ENCODE measurements at regions not wholly inside any gene's neighbourhood (a gene's known extent, or its start where the extent isn't known, plus 50 kb on each side); places are given as distances from the start of the nearest gene placed in this dataset.

DNA sequence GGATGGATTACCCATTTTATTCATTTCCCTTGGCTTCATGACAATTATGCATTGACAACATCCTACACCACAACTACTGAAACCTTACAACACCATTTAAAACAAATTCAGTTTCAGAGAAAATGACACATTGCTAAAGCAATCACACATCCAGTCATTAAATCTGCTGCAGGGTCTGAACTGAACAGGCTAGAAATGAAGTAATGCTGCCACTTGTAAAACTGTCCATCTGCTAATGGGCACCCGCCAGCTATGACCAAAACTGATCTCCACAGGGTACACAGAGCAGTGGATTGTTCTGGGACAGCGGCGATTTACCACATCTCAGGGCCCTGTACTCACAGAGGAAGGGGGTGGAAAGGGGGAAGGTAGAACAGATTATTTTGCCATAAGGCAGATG, 172.9 kb upstream of the FBXL4 start:
- POLR2A ChIA-PET, result interaction anchor here (1.4 kb wide), 1 partner anchor 140 kb away, joined by 4 read pairs; no protein-coding TSS in a partner anchor
- no peaks in the 10 kb centered on the region for H3K9me2 ChIP-seq (ENCODE audit: insufficient read depth, low read length)
- peaks cover 3% of the 10 kb centered on the region for H3K4me1 ChIP-seq (ENCODE audit: insufficient read depth, low read length, poor library complexity, severe bottlenecking)
- BruUV-seq (replicated peaks), result no TSS peak
- H2AFZ ChIP-seq (ENCODE audit: low read length), result no peak overlapping the region
- no peaks in the 10 kb centered on the region for H3K9me3 ChIP-seq (ENCODE audit: low read length)
- DNase-seq (ENCODE audit: low spot score), result no peak
- H4K20me1 ChIP-seq (ENCODE audit: insufficient read depth, low read length), result no peaks in the 10 kb centered on the region
- intact Hi-C loops (cut with micrococcal nuclease; ENCODE audit: unreplicated experiment), result no loop called here
- no peaks in the 10 kb centered on the region for H3K79me2 ChIP-seq (ENCODE audit: insufficient read depth, low read depth, low read length)
- no peak overlapping the region for H3K4me3 ChIP-seq (ENCODE audit: low read depth, low read length, poor library complexity, severe bottlenecking)
- CTCF ChIA-PET (ENCODE audit: unreplicated experiment), result no interaction called here
- no peaks in the 10 kb centered on the region for H3K36me3 ChIP-seq (ENCODE audit: insufficient read depth, low read length)
- no peak overlapping the region for H3K4me2 ChIP-seq (ENCODE audit: low read length)
- H3K27ac ChIP-seq (ENCODE audit: low read depth, low read length, poor library complexity, severe bottlenecking), result no peak overlapping the region
- no peak for TF ChIP-seq EZH2phosphoT487 (IDR thresholded peaks at IDR 0.05; ENCODE audit: borderline replicate concordance, low read depth, low read length)
- TF ChIP-seq, protein P1, sequence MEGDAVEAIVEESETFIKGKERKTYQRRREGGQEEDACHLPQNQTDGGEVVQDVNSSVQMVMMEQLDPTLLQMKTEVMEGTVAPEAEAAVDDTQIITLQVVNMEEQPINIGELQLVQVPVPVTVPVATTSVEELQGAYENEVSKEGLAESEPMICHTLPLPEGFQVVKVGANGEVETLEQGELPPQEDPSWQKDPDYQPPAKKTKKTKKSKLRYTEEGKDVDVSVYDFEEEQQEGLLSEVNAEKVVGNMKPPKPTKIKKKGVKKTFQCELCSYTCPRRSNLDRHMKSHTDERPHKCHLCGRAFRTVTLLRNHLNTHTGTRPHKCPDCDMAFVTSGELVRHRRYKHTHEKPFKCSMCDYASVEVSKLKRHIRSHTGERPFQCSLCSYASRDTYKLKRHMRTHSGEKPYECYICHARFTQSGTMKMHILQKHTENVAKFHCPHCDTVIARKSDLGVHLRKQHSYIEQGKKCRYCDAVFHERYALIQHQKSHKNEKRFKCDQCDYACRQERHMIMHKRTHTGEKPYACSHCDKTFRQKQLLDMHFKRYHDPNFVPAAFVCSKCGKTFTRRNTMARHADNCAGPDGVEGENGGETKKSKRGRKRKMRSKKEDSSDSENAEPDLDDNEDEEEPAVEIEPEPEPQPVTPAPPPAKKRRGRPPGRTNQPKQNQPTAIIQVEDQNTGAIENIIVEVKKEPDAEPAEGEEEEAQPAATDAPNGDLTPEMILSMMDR (conservative IDR thresholded peaks at IDR 0.05; ENCODE audit: low read length), result no peak

DNA sequence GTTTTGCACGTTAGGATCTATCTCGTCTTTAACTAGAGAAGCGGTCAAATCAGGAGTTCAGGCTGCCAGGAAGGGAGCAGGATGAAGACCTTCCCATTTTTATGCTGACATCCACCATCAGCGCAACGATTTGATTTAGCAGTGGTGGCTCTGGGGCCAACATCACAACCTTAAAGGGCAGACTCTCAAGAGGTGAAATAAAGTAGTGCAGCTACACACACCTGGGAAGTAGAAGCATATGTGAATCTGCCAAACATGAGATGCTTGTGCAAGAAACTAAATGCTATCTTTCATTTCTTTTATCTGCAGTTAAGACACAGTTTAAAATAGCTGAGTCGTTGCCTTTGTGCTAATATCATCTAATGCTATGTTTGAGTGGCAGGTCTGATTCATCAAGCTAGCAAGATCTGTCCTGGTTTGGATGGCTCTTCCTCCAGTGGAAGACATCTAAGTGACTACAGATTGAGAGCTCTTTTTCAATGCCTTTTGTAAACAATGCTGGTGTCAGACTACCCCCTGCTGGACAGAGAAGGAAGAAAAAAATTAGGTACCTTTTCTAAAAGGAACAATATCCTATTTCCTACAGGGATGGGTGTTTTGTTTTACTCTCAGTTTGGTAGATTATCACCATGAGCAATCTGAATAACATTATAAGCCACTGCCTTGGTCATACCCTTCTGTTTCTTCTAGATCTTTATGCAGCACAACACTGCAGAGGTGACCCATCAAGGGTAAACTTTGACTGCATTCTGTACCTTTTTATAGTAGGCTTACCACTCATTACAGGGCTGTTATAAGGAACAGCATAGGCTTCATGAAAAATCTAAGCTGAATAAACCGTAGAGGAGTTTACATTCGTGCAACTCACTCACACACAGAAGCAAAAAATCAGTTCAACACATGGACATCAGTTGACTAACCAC, 171.6 kb upstream of the FBXL4 start:
- POLR2A ChIA-PET, result interaction anchor here (0.7 to 1.4 kb wide), 2 partner anchors 139 to 749 kb away, joined by 3 to 4 read pairs; no protein-coding TSS in a partner anchor
- Histone ChIP-seq H4K20me1 (ENCODE audit: insufficient read depth, low read length) (no peaks in the 10 kb centered on the region), H3K79me2 (ENCODE audit: insufficient read depth, low read depth, low read length) (no peaks in the 10 kb centered on the region), H3K9me2 (ENCODE audit: insufficient read depth, low read length) (no peaks in the 10 kb centered on the region), H3K4me2 (ENCODE audit: low read length) (no peak overlapping the region), H3K27ac (ENCODE audit: low read depth, low read length, poor library complexity, severe bottlenecking) (no peak overlapping the region), H3K36me3 (ENCODE audit: insufficient read depth, low read length) (no peaks in the 10 kb centered on the region), H2AFZ (ENCODE audit: low read length) (no peak overlapping the region), H3K4me3 (ENCODE audit: low read depth, low read length, poor library complexity, severe bottlenecking) (no peak overlapping the region), H3K9me3 (ENCODE audit: low read length) (no peaks in the 10 kb centered on the region), H3K4me1 (ENCODE audit: insufficient read depth, low read length, poor library complexity, severe bottlenecking) (peaks cover 3% of the 10 kb centered on the region)
- intact Hi-C loops (cut with micrococcal nuclease; ENCODE audit: unreplicated experiment), result loop anchor here (5.0 kb wide), 1 partner anchor 1622 kb away; no protein-coding TSS in a partner anchor
- BruUV-seq (replicated peaks), result no TSS peak
- TF ChIP-seq EZH2phosphoT487 (IDR thresholded peaks at IDR 0.05; ENCODE audit: borderline replicate concordance, low read depth, low read length), result no peak
- TF ChIP-seq, protein P1 (conservative IDR thresholded peaks at IDR 0.05; ENCODE audit: low read length), result peak; percentile 90
- CTCF ChIA-PET (ENCODE audit: unreplicated experiment), result no interaction called here
- DNase-seq (ENCODE audit: low spot score), result peak; percentile 57
